H9 (cell line): ENCODE measurements at regions not wholly inside any gene's neighbourhood (a gene's known extent, or its start where the extent isn't known, plus 50 kb on each side); places are given as distances from the start of the nearest gene placed in this dataset.

ENCODE experiments used
- DNase-seq: peaks from one replicate; pipeline ENCODE4 v3.0.0-alpha.2; 2017
- H2AFZ ChIP-seq: one replicate; pipeline ENCODE4 v1.6.1; 2013; ENCODE audit warnings: mild to moderate bottlenecking, low read length, control low read depth, moderate library complexity
- H2AK5ac ChIP-seq: 2 replicates; pipeline ENCODE4 v1.6.1; 2013; ENCODE audit warnings: low read length, control low read depth, mixed read lengths; ENCODE audit not compliant: insufficient read length
- H2BK120ac ChIP-seq: one replicate; pipeline ENCODE4 v1.6.1; 2013; ENCODE audit warnings: low read depth, mild to moderate bottlenecking, low read length, control low read depth, inconsistent platforms; ENCODE audit not compliant: poor library complexity, severe bottlenecking
- H2BK12ac ChIP-seq: 2 replicates; pipeline ENCODE4 v1.6.1; 2013; ENCODE audit warnings: low read length, control low read depth, mixed read lengths, low read depth; ENCODE audit not compliant: insufficient read length
- H2BK15ac ChIP-seq: 2 replicates; pipeline ENCODE4 v1.6.1; 2013; ENCODE audit warnings: low read depth, low read length, control low read depth
- H2BK20ac ChIP-seq: one replicate; pipeline ENCODE4 v1.6.1; 2013; ENCODE audit warnings: low read depth, mild to moderate bottlenecking, low read length, control low read depth, inconsistent platforms; ENCODE audit not compliant: poor library complexity, severe bottlenecking
- H2BK5ac ChIP-seq: 2 replicates; pipeline ENCODE4 v1.6.1; 2013; ENCODE audit warnings: low read length, control low read depth, mixed read lengths; ENCODE audit not compliant: insufficient read length
- H3K14ac ChIP-seq: 2 replicates; pipeline ENCODE4 v1.6.1; 2013; ENCODE audit warnings: low read length, control low read depth; ENCODE audit not compliant: insufficient read depth
- H3K18ac ChIP-seq: 2 replicates; pipeline ENCODE4 v1.6.1; 2013; ENCODE audit warnings: low read depth, mild to moderate bottlenecking, mixed read lengths, low read length, control low read depth; ENCODE audit not compliant: insufficient read length
- H3K23ac ChIP-seq: 2 replicates; pipeline ENCODE4 v1.6.1; 2013; ENCODE audit warnings: low read length, control low read depth, mixed read lengths, low read depth; ENCODE audit not compliant: insufficient read length
- H3K23me2 ChIP-seq: 2 replicates; pipeline ENCODE4 v1.6.1; 2013; ENCODE audit warnings: low read depth, mild to moderate bottlenecking, mixed read lengths, low read length, control low read depth; ENCODE audit not compliant: insufficient read length, poor library complexity, severe bottlenecking
- H3K27ac ChIP-seq: 2 replicates; pipeline ENCODE4 v1.5.1; 2013; ENCODE audit warnings: low read length, control low read depth, mixed read lengths, low read depth; ENCODE audit not compliant: insufficient read length
- H3K27me3 ChIP-seq: 2 replicates; pipeline ENCODE4 v1.6.1; 2013; ENCODE audit warnings: low read length, control low read depth, inconsistent platforms; ENCODE audit not compliant: insufficient read depth
- H3K4ac ChIP-seq: 2 replicates; pipeline ENCODE4 v1.6.1; 2013; ENCODE audit warnings: low read depth, mild to moderate bottlenecking, control low read depth, inconsistent platforms, low read length, moderate library complexity
- H3K4me1 ChIP-seq: 2 replicates; pipeline ENCODE4 v1.6.1; 2013; ENCODE audit warnings: low read length, control low read depth, inconsistent platforms; ENCODE audit not compliant: insufficient read depth
- H3K4me2 ChIP-seq: 2 replicates; pipeline ENCODE4 v1.6.1; 2013; ENCODE audit warnings: low read length, control low read depth, mixed read lengths; ENCODE audit not compliant: insufficient read length, insufficient read depth
- H3K56ac ChIP-seq: 2 replicates; pipeline ENCODE4 v1.6.1; 2013; ENCODE audit warnings: low read depth, mild to moderate bottlenecking, mixed read lengths, low read length, control low read depth; ENCODE audit not compliant: insufficient read length
- H3K79me1 ChIP-seq: 2 replicates; pipeline ENCODE4 v1.6.1; 2013; ENCODE audit warnings: low read depth, mild to moderate bottlenecking, moderate library complexity, low read length, control low read depth, inconsistent platforms; ENCODE audit not compliant: insufficient read depth, poor library complexity, severe bottlenecking
- H3K79me2 ChIP-seq: 2 replicates; pipeline ENCODE4 v1.6.1; 2013; ENCODE audit warnings: low read length, control low read depth, inconsistent platforms; ENCODE audit not compliant: insufficient read depth
- H3K9ac ChIP-seq: 2 replicates; pipeline ENCODE4 v1.6.1; 2013; ENCODE audit warnings: low read length, control low read depth, mixed read lengths; ENCODE audit not compliant: insufficient read length; ENCODE audit errors: extremely low read depth
- H3K9me3 ChIP-seq: one replicate; pipeline ENCODE4 v1.6.1; 2013; ENCODE audit warnings: low read depth, low read length, inconsistent platforms; ENCODE audit not compliant: control insufficient read depth
- H3T11ph ChIP-seq: one replicate; pipeline ENCODE4 v1.6.1; 2013; ENCODE audit warnings: mild to moderate bottlenecking, low read length, control low read depth, inconsistent platforms
- H4K20me1 ChIP-seq: one replicate; pipeline ENCODE4 v1.6.1; 2013; ENCODE audit not compliant: control insufficient read depth, insufficient read length, insufficient read depth
- H4K5ac ChIP-seq: 2 replicates; pipeline ENCODE4 v1.6.1; 2013; ENCODE audit warnings: low read depth, mild to moderate bottlenecking, mixed read lengths, low read length, control low read depth; ENCODE audit not compliant: insufficient read length
- H4K8ac ChIP-seq: replicated peaks from 2 replicates; pipeline ENCODE4 v1.6.1; 2013; ENCODE audit warnings: low read length, control low read depth, mixed read lengths, low read depth; ENCODE audit not compliant: insufficient read length
- H4K91ac ChIP-seq: 2 replicates; pipeline ENCODE4 v1.6.1; 2013; ENCODE audit warnings: low read depth, mild to moderate bottlenecking, moderate library complexity, mixed read lengths, low read length, control low read depth; ENCODE audit not compliant: insufficient read length
- H3K27ac Mint-ChIP-seq, 3 experiments: 2 replicates in 2 of 3; 3 replicates in 1 of 3; pipeline ENCODE4 v1.8.0; 2020 to 2021; ENCODE audit warnings: mixed read lengths in 3 of 3, mild to moderate bottlenecking in 1 of 3, moderate library complexity in 1 of 3
- H3K27me3 Mint-ChIP-seq: 2 replicates; pipeline ENCODE4 v1.8.0; 2021; ENCODE audit warnings: low read depth, mild to moderate bottlenecking, moderate library complexity, mixed read lengths
- H3K36me3 Mint-ChIP-seq, 3 experiments: 2 replicates in 2 of 3; 3 replicates in 1 of 3; pipeline ENCODE4 v1.8.0; 2020 to 2021; ENCODE audit warnings: low read depth in 3 of 3, mixed read lengths in 3 of 3; ENCODE audit not compliant: insufficient read depth in 1 of 3
- H3K4me1 Mint-ChIP-seq, 2 experiments: 2 replicates each; pipeline ENCODE4 v1.8.0; 2020; ENCODE audit warnings: mixed read lengths in 2 of 2
- H3K4me3 Mint-ChIP-seq, 2 experiments: 2 replicates in 1 of 2; 3 replicates in 1 of 2; pipeline ENCODE4 v1.8.0; 2020 to 2021; ENCODE audit warnings: mild to moderate bottlenecking in 2 of 2, mixed read lengths in 2 of 2, moderate library complexity in 1 of 2
- H3K9me3 Mint-ChIP-seq, 2 experiments: 2 replicates in 1 of 2; 3 replicates in 1 of 2; pipeline ENCODE4 v1.8.0; 2020; ENCODE audit warnings: mild to moderate bottlenecking in 2 of 2, mixed read lengths in 2 of 2, moderate library complexity in 1 of 2
- WGBS: extraction: QIAGEN DNeasy Blood & Tissue Kit; methylation state at CpG from one replicate; pipeline ENCODE4 v1.1.7; 2013; ENCODE audit warnings: missing lambda C conversion rate, low lambda C conversion rate, mixed read lengths; ENCODE audit not compliant: insufficient read length; ENCODE audit errors: extremely low coverage; 5-methylcytosine and 5-hydroxymethylcytosine counted together
- TF ChIP-seq, protein P1 (sequence below): fragments of 200-600 bp; sonication (generic); conservative IDR thresholded peaks from 3 replicates; pipeline ENCODE4 v1.8.0; 2021; ENCODE audit warnings: antibody characterized with exemption, mild to moderate bottlenecking

DNA sequence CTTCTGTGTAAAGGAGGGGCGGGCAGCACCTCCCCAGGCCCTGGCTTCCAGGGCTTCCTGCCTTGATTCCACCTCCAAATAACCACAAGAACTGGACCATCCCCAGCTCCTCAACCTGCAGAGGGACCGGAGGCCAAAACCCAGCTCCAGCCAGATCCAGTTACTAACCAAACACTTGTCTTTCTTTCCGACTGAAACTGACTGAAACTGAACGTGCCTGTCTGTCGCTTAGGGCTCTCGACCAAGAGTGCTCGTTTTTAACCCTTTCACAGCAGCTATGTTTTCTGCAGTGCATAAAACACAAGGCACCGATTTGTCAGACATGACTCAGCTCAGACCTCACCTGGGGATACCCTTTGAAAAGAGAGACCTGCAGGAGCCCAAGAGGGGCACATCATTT is 249.9 kb upstream of the SIX2 start:
- Histone ChIP-seq H2BK20ac (no peak overlapping the region), H3K9me3 (no peaks in the 10 kb centered on the region), H3K56ac (no peak overlapping the region), H2BK120ac (no peak overlapping the region), H3K14ac (no peak overlapping the region), H3K27ac (no peak overlapping the region), H3K9ac (no peak overlapping the region), H4K20me1 (no peaks in the 10 kb centered on the region), H2BK5ac (no peak overlapping the region), H4K91ac (no peak overlapping the region), H3K18ac (no peak overlapping the region), H2BK15ac (no peak overlapping the region), H2AK5ac (no peak overlapping the region), H2BK12ac (no peak overlapping the region), H3K27me3 (no peaks in the 10 kb centered on the region), H4K8ac (no peak overlapping the region), H3K4me1 (peaks cover 11% of the 10 kb centered on the region; the same call in 1 of the 2 replicates), H2AFZ (no peak overlapping the region), H3T11ph (no peak overlapping the region), H3K23me2 (no peaks in the 10 kb centered on the region), H3K4ac (no peak overlapping the region), H3K4me2 (no peak overlapping the region), H3K79me1 (no peaks in the 10 kb centered on the region), H4K5ac (no peak overlapping the region), H3K79me2 (no peaks in the 10 kb centered on the region), H3K23ac (no peak overlapping the region)
- DNase-seq: no peak
- TF ChIP-seq, protein P1, sequence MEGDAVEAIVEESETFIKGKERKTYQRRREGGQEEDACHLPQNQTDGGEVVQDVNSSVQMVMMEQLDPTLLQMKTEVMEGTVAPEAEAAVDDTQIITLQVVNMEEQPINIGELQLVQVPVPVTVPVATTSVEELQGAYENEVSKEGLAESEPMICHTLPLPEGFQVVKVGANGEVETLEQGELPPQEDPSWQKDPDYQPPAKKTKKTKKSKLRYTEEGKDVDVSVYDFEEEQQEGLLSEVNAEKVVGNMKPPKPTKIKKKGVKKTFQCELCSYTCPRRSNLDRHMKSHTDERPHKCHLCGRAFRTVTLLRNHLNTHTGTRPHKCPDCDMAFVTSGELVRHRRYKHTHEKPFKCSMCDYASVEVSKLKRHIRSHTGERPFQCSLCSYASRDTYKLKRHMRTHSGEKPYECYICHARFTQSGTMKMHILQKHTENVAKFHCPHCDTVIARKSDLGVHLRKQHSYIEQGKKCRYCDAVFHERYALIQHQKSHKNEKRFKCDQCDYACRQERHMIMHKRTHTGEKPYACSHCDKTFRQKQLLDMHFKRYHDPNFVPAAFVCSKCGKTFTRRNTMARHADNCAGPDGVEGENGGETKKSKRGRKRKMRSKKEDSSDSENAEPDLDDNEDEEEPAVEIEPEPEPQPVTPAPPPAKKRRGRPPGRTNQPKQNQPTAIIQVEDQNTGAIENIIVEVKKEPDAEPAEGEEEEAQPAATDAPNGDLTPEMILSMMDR: no peak
- no peak overlapping the region for H3K4me3 Mint-ChIP-seq
- peaks cover 5 to 8% of the 10 kb centered on the region in 2 experiments; a peak in 3 of 5 replicates for H3K9me3 Mint-ChIP-seq
- H3K27ac Mint-ChIP-seq: no peak overlapping the region
- WGBS: no CpG with 5 or more reads among the region's 8 CpGs
- H3K27me3 Mint-ChIP-seq: peaks cover 4% of the 10 kb centered on the region; the same call in 1 of the 2 replicates
- H3K36me3 Mint-ChIP-seq: peaks cover 0 to 13% (median 2%) of the 10 kb centered on the region in 3 experiments; a peak in 3 of 7 replicates
- H3K4me1 Mint-ChIP-seq: peaks cover 54 to 69% of the 10 kb centered on the region in 2 experiments
